ENCODE measurements at regions not wholly inside any gene's neighbourhood (a gene's known extent, or its start where the extent isn't known, plus 50 kb on each side); places are given as distances from the start of the nearest gene placed in this dataset.

DNA sequence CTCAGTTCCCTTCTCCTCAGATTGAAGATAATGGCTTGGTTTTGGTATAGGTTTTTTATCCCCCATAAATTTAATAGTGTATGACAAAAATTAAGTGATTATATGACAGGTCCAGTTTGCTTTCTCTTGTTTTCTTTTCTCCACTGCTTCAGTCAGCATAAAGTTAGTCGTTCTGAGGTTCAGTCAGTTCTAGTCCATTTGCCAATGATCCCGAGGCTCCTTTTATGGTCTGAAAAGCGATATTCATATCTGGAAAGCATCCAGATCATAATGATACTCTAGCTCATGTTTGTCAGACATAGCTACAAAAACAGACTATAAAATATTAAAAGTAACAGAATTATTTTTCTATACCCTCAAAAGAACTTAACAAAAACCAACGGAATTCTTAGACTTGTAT lies 67.1 kb upstream of the SLC38A4 start:
- H3K4me3 ChIP-seq (ENCODE audit: low read depth, low read length): no peak overlapping the region
- no peak for DNase-seq (ENCODE audit: low read depth)
- no peak for TF ChIP-seq CTCF (IDR thresholded peaks at IDR 0.05; ENCODE audit: low read depth, low read length, missing control alignments)
- in situ Hi-C loops (cut with HindIII; ENCODE audit: low sequenced_read_pairs): no loop called here

GRCh38 chr12:46893434-46893833 lies 67.6 kb upstream of the SLC38A4 start:
- TF ChIP-seq CTCF (IDR thresholded peaks at IDR 0.05; ENCODE audit: low read depth, low read length, missing control alignments): no peak
- no peak for DNase-seq (ENCODE audit: low read depth)
- H3K4me3 ChIP-seq (ENCODE audit: low read depth, low read length): no peak overlapping the region
- in situ Hi-C loops (cut with HindIII; ENCODE audit: low sequenced_read_pairs): no loop called here

DNA sequence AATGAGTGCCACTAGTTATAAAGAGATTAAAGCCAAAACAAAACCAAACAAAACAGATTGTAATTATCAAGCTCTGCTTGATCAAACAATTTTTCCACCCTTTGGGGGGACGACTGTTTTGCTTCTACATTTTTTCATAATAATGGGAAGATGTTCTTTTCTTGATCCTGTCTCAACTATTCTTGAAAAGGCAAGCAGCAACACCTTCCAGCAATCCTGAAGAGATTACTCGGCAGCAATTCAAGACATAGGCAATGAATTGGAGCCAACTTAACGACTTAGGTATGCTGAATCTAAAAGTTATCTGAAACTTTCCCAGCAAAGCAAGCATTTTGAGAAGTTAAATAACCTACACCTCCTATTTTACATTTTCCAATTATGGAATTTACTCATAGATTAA lies 69.9 kb upstream of the SLC38A4 start:
- no peak for TF ChIP-seq CTCF (IDR thresholded peaks at IDR 0.05; ENCODE audit: low read depth, low read length, missing control alignments)
- in situ Hi-C loops (cut with HindIII; ENCODE audit: low sequenced_read_pairs): no loop called here
- DNase-seq (ENCODE audit: low read depth): no peak
- H3K4me3 ChIP-seq (ENCODE audit: low read depth, low read length): no peak overlapping the region

GRCh38 chr12:46896680-46897079 lies 70.9 kb upstream of the SLC38A4 start:
- no peak overlapping the region for H3K4me3 ChIP-seq (ENCODE audit: low read depth, low read length)
- TF ChIP-seq CTCF (IDR thresholded peaks at IDR 0.05; ENCODE audit: low read depth, low read length, missing control alignments): no peak
- in situ Hi-C loops (cut with HindIII; ENCODE audit: low sequenced_read_pairs): no loop called here
- DNase-seq (ENCODE audit: low read depth): no peak

DNA sequence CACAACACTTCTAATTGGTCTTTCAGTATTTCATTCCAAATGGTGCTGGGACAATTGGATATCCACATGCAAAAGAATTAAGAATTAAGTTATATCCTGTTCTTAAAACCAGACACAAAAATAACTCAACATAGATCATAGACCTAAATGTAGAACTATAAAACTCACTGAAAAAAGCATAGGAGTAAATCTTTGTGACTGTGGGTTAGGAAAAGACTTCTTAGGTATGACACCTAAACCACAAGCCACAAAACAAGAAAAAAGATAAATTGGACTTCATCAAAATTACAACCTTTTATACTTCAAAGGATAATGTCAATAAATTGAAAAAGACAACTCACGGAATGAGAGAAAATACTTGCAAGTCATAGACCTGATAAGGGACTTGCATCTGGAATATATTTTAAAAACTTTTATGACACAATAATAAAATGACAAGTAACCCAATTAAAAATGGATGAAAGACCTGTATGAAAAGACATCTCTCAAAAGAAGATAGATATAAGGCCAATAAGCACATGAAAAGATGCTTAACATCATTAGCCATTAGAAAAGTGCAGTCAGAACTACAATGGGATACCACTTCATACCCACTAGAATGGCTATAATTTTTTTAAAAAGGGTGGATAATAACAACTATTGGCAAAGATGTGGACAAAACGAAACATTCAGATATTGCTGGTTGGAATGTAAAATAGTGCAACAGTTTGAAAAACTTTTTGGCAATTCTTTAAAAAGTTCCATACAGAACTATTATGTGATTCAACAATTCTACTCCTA lies 72.5 kb upstream of the SLC38A4 start:
- H3K4me3 ChIP-seq (ENCODE audit: low read depth, low read length): no peak overlapping the region
- no peak for DNase-seq (ENCODE audit: low read depth)
- in situ Hi-C loops (cut with HindIII; ENCODE audit: low sequenced_read_pairs): no loop called here
- no peak for TF ChIP-seq CTCF (IDR thresholded peaks at IDR 0.05; ENCODE audit: low read depth, low read length, missing control alignments)

DNA sequence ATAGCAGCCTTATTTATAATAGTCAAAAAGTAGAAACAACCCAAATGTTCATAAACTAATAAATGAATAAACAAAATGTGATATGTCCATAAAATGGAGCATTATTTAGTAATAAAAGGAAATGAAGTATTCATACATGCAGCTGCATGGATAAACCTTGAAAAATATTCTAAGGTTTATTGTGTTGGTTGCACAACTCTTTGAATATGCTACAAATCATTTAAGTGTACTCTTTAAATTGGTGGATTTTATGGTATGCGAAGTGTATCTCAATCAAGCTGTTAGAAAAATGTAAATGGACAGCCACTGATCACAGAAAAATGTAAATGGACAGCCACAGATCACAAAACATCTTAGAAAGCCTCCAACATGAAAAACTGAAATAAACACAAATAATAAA lies 73.2 kb upstream of the SLC38A4 start:
- H3K4me3 ChIP-seq (ENCODE audit: low read depth, low read length): no peak overlapping the region
- TF ChIP-seq CTCF (IDR thresholded peaks at IDR 0.05; ENCODE audit: low read depth, low read length, missing control alignments): no peak
- in situ Hi-C loops (cut with HindIII; ENCODE audit: low sequenced_read_pairs): no loop called here
- DNase-seq (ENCODE audit: low read depth): no peak
